ENCODE measurements at regions not wholly inside any gene's neighbourhood (a gene's known extent, or its start where the extent isn't known, plus 50 kb on each side); places are given as distances from the start of the nearest gene placed in this dataset.

- no peak for DNase-seq
These were observed 202.2 kb upstream of the PIK3C3 start for GRCh38 chr18:41752826-41753225.

GRCh38 chr18:41751652-41752051 is 203.4 kb upstream of the PIK3C3 start:
- no peak for DNase-seq

GRCh38 chr18:41751161-41751560 is 203.9 kb upstream of the PIK3C3 start:
- DNase-seq: no peak

GRCh38 chr18:41747723-41748242 is 207.3 kb upstream of the PIK3C3 start:
- DNase-seq: no peak

GRCh38 chr18:41745166-41746049 is 209.6 kb upstream of the PIK3C3 start:
- peak; percentile 79 for DNase-seq

- DNase-seq: no peak
These were observed 210.5 kb upstream of the PIK3C3 start for GRCh38 chr18:41744421-41745030.

GRCh38 chr18:41737218-41737617 is 217.8 kb upstream of the PIK3C3 start:
- no peak for DNase-seq

- no peak for DNase-seq
These were observed 220.1 kb upstream of the PIK3C3 start for GRCh38 chr18:41734917-41735316.

GRCh38 chr18:41732356-41732755 is 222.7 kb upstream of the PIK3C3 start:
- DNase-seq: no peak

GRCh38 chr18:41731884-41732283 is 223.2 kb upstream of the PIK3C3 start:
- no peak for DNase-seq

GRCh38 chr18:41724195-41724594 is 230.8 kb upstream of the PIK3C3 start:
- DNase-seq: no peak

GRCh38 chr18:41721103-41721790 is 233.8 kb upstream of the PIK3C3 start:
- no peak for DNase-seq

GRCh38 chr18:41720226-41720625 is 234.8 kb upstream of the PIK3C3 start:
- no peak for DNase-seq

GRCh38 chr18:41719808-41720207 is 235.2 kb upstream of the PIK3C3 start:
- DNase-seq: no peak

GRCh38 chr18:41714872-41715271 is 240.2 kb upstream of the PIK3C3 start:
- DNase-seq: no peak

GRCh38 chr18:41713969-41714825 is 240.8 kb upstream of the PIK3C3 start:
- DNase-seq: no peak

GRCh38 chr18:41706301-41706700 is 248.7 kb upstream of the PIK3C3 start:
- DNase-seq: no peak

GRCh38 chr18:41703744-41704530 is 251.1 kb upstream of the PIK3C3 start:
- DNase-seq: no peak

- no peak for DNase-seq
These were observed 254.6 kb upstream of the PIK3C3 start for GRCh38 chr18:41700416-41700815.

- no peak for DNase-seq
These were observed 259.6 kb upstream of the PIK3C3 start for GRCh38 chr18:41695441-41695840.

GRCh38 chr18:41693008-41693407 is 262.0 kb upstream of the PIK3C3 start:
- no peak for DNase-seq
